GM12892 (cell line): ENCODE measurements at regions not wholly inside any gene's neighbourhood (a gene's known extent, or its start where the extent isn't known, plus 50 kb on each side); places are given as distances from the start of the nearest gene placed in this dataset.

Experiments
- POLR2A ChIP-seq: IDR thresholded peaks from 2 replicates; pipeline ENCODE4 v1.6.1; 2011; ENCODE audit warnings: low read depth, low read length, control low read depth
- POLR2AphosphoS5 ChIP-seq: IDR thresholded peaks from 2 replicates; pipeline ENCODE4 v1.6.1; 2011; ENCODE audit warnings: low read depth, low read length, control low read depth

- TF ChIP-seq POLR2AphosphoS5 (no peak), POLR2A (no peak)
These were observed 85.4 kb upstream of the KAZN start for GRCh38 chr1:14513111-14513510.
